Kidney tubule cell (primary cell): ENCODE measurements at regions not wholly inside any gene's neighbourhood (a gene's known extent, or its start where the extent isn't known, plus 50 kb on each side); places are given as distances from the start of the nearest gene placed in this dataset.

Experiments
- DNase-seq: peaks from one replicate; pipeline ENCODE4 v3.0.0-alpha.2; 2018; ENCODE audit warnings: low spot score

DNA sequence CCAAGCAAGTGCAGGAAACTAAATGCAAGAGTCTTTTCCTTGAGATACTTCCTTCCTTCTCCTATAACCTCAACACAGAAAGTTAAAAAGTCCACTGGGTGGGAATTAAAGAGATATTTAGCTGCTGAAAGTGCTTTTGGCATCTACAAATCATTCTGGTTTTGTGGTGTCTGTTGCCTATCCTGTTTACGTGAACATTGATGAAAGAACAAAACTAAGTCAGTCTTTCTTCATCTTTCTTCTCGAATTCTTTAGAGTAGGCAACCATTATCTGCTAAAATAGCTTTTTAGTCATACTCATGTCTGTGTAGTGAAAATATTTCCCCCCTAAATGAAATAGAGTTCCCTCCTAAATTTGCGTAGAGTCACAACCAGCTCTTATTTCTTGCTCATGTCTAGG lies 838.6 kb downstream of the GATA3 start:
- DNase-seq = no peak

DNA sequence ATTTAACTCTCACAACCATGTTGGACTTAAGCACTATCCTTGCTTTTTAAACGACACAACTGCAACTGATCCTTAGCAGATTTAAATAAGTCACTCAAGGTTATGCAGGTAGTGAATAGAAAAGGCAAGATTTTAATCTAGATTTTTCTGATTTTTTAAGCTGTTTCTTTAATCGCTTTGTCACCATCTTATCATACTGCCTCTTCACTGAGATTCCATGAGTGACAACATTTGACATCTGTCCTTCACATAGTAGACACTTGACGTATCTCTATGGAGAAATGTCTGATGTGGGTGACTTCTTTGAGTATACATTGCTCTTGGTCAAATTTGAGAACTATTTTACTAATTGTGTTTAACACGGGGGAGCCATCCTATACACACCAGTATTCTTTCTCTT lies 839.7 kb downstream of the GATA3 start:
- DNase-seq = no peak

GRCh38 chr10:8897769-8898168 lies 843.3 kb downstream of the GATA3 start:
- DNase-seq = no peak

DNA sequence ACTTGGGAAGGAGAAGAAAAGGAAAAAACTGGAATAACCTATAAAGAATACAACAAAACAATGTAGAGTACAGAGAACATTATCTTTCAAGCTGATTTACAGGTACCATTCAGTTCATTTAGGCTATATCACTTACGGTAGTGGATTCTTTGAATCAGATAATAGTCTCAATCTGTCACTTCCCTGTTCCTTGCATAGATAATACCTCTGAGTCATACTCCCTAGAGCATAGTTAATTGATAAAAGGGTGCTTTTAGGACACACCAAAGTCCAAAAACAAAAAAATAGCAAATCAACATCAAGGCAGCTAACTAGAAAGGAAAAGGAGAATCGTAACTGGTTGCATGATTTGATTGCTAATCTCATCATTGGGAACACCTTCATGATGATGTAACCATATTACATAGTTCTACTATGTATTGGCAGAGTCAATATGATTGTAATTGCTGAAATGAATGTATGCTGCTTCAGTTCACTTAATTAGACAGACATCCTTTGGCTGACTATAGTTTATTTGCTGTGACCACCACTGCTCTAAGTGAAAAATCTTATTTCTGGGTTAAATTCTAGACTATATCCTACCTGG lies 844.4 kb downstream of the GATA3 start:
- DNase-seq = no peak

GRCh38 chr10:8902926-8903325 lies 848.4 kb downstream of the GATA3 start:
- no peak for DNase-seq

- no peak for DNase-seq
These were observed 853.5 kb downstream of the GATA3 start for GRCh38 chr10:8908013-8908412.

GRCh38 chr10:8910314-8910713 lies 855.8 kb downstream of the GATA3 start:
- no peak for DNase-seq

DNA sequence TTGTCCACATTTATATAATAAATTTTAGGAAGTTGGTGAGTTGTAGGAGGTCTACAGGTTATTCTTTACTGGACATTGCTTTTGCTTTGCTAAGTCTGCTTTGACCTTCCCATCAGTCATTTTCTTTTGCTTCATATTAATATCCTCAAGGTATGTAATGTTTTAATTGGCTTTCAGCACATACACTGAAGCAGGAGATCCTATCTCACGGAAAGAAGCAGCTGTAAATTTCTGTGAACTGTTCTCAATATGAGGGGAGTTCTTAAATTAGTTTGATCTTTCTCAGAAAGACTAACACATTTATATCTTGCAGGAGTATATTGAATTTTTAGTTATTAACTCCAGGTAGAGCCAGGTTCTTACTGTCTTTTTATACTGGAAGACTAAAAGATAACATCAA lies 856.5 kb downstream of the GATA3 start:
- DNase-seq = no peak

GRCh38 chr10:8912108-8912507 lies 857.6 kb downstream of the GATA3 start:
- DNase-seq = no peak

- peak; percentile 2 for DNase-seq
These were observed 859.2 kb downstream of the GATA3 start for GRCh38 chr10:8913720-8914119.

- DNase-seq = no peak
These were observed 864.8 kb downstream of the GATA3 start for GRCh38 chr10:8919280-8919679.

DNA sequence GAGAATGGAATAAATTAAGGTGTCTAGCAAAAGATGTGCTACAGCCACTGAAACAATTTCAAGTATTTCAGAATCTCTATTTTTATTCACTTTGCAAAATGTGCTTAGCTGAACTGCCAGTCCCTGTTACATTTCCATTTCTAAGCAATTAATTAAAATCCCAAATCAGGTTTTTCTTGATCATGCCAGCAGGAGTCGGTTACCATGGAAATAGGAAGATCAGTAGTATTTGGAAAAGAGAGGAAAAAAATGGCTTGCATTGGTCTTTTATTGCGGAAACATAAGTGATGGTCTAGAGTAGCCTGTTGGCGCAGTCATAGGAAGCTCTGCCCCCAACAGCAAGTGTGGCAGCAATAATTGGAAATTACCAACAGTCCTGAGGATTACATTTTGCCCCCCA lies 867.1 kb downstream of the GATA3 start:
- no peak for DNase-seq

GRCh38 chr10:8923096-8923495 lies 868.6 kb downstream of the GATA3 start:
- DNase-seq = no peak

DNA sequence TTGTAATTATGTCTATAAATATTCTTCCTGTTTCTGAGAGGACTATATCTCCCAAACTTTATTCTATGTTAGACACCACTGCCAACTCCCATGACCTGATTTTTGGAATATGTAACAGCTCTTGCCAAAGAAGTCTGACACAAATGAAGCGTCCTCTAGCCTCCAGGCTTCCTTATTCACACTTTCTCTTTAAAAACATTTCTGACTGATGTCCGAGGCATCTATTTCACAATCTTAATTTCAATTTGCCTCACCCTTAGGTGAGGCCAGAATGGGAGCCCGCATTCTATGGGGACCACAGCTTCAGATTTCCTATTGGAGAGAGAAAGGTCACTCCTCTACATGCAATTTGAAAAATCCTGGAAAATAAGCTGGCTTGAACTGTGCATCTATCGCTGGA lies 873.2 kb downstream of the GATA3 start:
- no peak for DNase-seq

DNA sequence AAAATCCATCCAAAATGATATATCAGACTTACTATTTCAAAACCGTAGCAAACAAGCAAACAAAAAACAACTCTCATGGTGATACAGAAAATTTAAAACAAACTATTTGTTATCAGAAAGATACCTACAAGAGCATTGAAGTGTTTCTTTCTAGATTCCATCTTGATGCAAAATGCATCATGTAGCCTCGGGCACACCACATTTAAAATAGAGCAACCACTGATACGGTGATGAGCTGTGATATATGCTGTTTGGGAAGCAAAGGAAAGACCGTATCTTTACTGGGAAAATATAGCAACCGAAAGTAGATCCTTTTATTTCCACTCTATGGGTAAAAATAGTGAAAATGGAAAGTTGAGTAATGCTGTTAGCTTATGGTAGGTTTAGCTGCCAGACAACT lies 892.0 kb downstream of the GATA3 start:
- no peak for DNase-seq

DNA sequence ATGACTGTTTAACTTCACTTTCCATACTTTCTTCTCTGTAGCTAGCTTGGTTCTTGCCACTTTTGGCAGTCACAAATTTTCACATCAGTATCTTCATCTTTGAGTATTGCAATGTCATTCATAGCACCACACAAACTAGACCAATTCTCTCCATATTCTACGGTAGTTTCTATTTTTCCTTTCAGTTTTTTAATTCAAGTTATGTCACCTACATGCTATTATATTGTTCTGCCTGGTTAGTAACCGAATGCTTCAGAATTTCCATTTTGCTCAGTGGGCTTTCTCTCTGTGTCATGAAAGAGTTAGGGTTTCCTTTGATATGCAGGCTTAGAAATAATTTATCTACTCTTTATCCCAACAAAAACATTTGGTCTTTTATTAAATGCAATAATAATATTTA lies 896.5 kb downstream of the GATA3 start:
- DNase-seq = no peak

GRCh38 chr10:8951440-8952089 lies 897.1 kb downstream of the GATA3 start:
- DNase-seq = no peak

GRCh38 chr10:8956400-8956799 lies 901.9 kb downstream of the GATA3 start:
- no peak for DNase-seq

GRCh38 chr10:8962249-8962648 lies 907.8 kb downstream of the GATA3 start:
- DNase-seq = no peak

- DNase-seq = no peak
These were observed 912.6 kb downstream of the GATA3 start for GRCh38 chr10:8967061-8967460.

- no peak for DNase-seq
These were observed 915.4 kb downstream of the GATA3 start for GRCh38 chr10:8969853-8970252.

DNA sequence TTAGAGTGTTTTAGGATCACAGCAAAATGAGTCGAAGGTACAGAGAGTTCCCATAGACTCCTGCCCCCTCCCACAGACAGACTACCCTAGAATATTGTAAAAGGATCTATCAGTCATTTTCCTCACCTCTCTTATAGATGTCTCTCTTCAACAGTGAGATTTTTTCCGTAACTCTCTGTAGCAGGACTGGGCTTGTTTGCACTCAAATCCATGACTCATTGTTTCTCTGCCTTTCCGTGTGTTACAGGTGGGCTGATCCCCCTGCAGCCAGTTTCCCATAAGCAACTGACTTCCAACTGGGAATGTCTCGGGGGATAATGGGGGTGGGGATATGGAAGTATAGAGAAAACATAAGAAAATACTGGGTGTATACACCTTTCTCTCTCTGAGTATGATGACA lies 921.0 kb downstream of the GATA3 start:
- DNase-seq = no peak

- DNase-seq = no peak
These were observed 923.6 kb downstream of the GATA3 start for GRCh38 chr10:8978100-8978499.

DNA sequence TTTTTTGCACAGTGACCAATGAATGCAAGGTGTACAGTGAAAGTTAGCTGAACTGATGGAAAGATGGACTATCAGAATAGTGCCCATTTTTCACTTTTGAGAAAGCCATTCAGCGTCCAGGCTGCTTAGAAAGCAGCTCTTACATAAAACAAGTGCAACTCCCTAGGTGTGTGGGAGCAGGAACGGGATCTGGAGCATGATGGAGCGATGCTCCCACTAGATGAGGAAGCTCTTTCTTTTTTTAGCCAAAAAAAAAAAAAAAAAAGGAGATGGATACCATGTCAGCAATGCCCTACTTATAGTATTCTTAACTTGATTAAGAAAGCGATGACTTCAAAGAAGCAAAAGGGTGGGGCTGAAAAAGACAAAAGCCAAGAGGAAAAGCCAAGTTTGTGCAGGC lies 925.5 kb downstream of the GATA3 start:
- DNase-seq = no peak
